KG1 (cell line): ENCODE measurements at regions not wholly inside any gene's neighbourhood (a gene's known extent, or its start where the extent isn't known, plus 50 kb on each side); places are given as distances from the start of the nearest gene placed in this dataset.
"Not testable (repeated sequence)": the region's sequence is repeated elsewhere in the genome, so short reads cannot be mapped to it uniquely, and the experiment has no call there.

Experiments used
- DNase-seq: peaks from one replicate; lab custom pipeline; 2025; lab: John Stamatoyannopoulos, UW

GRCh38 chr3:164460851-164461250 is 617.4 kb downstream of the SI start:
- DNase-seq = no peak

- no peak for DNase-seq
Measured at GRCh38 chr3:164459521-164460151, 618.7 kb downstream of the SI start.

DNA sequence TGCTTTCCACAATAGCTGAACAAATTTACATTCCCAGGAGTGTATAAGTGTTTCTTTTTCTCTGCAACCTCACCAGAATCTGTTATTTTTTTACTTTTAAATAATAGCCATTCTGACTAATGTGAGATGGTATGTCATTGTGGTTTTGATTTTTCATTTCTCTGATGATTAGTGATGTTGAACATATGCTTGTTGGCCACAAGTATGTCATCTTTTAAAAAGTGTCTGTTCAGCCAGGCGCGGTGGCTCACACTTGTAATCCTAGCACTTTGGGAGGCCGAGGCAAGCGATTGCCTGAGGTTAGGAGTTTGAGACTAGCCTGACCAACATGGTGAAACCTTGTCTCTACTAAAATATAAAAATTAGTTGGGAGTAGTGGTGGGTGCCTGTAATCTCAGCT is 619.3 kb downstream of the SI start:
- no peak for DNase-seq

GRCh38 chr3:164453714-164454113 is 624.6 kb downstream of the SI start:
- no peak for DNase-seq

DNA sequence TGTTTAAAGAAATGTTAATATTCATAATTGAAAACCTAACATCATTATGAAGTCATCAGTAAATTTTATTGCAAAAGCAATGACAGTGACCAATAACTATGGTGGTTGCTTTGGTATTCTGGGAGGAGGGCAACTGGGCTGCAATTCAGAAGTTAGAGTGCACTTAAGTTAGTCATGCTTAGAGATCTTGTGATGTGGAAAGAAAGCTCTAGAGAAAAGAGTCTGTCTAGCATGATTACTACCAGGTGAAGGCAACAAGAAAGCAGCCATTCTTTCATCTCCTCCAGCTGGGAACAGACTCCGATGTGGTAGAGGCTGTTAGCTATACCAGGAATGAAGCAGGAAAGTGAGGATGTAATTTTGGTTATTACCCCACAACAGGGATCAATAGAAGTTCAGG is 625.6 kb downstream of the SI start:
- no peak for DNase-seq

- no peak for DNase-seq
Measured at GRCh38 chr3:164451072-164451910, 627.0 kb downstream of the SI start.

DNA sequence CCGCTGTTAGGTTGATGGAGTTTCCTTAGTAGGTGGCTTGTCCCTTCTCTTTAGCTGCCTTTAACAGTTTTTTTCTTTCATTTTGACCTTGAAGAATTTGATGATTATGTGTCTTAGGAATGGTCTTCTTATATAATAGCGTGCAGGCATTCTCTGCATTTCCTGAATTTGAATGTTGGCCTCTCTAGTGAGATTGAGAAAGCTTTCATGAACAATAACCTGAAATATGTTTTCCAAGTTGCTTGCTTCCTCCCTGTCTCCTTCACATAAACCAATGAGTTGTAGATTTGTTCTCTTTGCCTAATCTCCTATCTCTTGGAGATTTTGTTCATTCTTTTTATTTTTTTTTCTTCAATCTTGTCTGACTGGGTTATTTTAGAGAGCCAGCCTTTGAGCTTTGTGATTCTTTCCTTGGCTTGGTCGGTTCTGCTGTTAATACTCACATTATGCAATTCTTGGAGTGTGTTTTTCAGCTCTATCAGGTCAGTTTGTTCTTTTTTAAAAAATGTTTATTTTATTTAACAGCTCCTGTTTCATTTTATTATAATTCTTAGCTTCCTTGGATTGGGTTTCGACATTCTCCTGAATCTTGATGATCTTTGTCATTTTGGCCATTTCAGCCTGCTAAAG is 627.9 kb downstream of the SI start:
- no peak for DNase-seq

- DNase-seq = no peak
Measured at GRCh38 chr3:164419220-164419619, 659.1 kb downstream of the SI start.

DNA sequence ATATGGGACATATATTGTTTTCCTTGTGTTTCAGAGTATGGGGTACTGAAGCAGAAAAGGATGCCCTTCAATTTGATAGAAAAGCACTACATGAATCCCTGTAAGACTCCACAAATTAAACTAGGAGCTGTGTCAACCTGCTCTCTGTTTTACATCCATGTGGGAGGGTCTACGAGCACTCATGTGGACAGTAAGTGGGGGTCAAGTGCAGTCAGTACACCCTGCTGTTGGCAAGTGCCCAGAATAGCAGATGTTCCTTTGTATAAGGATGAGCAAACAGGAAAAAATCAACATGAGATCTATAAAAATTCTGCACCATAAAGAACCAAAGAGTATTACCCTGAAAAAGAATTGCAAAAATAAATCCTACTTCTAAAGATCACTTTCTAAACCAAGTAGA is 659.9 kb downstream of the SI start:
- DNase-seq = no peak

- DNase-seq = no peak
Measured at GRCh38 chr3:164417955-164418354, 660.3 kb downstream of the SI start.

GRCh38 chr3:164416491-164417222 is 661.6 kb downstream of the SI start:
- no peak for DNase-seq

GRCh38 chr3:164408326-164408725 is 670.0 kb downstream of the SI start:
- DNase-seq = no peak

DNA sequence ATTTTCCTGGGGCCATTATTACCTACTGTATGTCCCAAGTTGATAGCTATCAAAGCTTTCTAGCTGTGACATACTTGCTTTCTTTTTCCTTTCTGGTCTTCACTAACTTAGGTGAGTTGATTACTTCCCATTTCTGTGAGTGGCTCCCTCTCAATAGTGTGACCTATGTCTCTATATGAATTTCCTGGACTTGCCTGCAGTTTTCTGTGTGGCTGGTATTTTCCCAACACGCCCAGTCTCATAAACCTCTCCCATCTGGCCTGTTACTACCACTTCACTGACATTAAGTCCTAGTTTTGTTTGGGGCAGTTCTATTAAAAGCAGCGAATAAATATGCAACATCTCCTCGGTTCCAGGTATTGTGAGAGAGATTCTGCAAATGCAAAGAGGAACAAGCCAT is 671.2 kb downstream of the SI start:
- no peak for DNase-seq

DNA sequence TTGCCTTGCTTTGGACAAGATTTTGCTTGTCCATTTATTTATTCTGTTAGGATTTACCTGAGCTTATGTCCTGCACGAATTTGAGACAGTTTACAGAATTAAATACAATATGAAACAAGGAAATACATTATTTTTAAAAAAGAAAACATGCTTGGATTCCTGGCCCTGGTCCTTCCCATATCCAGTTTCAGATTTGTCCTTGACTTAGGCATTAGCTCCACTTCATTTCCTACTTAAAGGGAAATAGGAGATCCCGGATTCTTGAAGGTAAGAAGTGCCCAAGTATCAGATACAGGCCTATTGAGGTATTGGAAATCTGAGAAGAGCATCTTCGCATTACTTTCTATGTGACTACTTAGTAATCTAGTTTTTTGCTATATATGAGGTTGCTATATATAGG is 672.0 kb downstream of the SI start:
- DNase-seq = no peak

- no peak for DNase-seq
Measured at GRCh38 chr3:164401923-164402322, 676.4 kb downstream of the SI start.

DNA sequence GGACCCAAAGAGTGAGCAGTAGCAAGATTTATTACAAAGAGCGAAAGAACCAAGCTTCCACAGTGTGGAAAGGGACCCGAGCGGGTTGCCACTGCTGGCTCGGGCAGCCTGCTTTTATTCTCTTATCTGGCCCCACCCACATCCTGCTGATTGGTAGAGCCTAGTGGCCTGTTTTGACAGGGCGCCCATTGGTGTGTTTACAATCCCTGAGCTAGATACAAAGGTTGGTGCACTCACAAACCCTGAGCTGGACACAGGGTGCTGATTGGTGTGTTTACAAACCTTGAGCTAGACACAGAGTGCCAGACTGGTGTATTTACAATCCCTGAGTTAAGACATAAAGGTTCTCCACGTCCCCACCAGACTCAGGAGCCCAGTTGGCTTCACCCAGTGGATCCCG is 676.9 kb downstream of the SI start:
- not testable (repeated sequence) for DNase-seq

- DNase-seq = no peak
Measured at GRCh38 chr3:164397462-164397861, 680.8 kb downstream of the SI start.

- DNase-seq = no peak
Measured at GRCh38 chr3:164393171-164393570, 685.1 kb downstream of the SI start.

DNA sequence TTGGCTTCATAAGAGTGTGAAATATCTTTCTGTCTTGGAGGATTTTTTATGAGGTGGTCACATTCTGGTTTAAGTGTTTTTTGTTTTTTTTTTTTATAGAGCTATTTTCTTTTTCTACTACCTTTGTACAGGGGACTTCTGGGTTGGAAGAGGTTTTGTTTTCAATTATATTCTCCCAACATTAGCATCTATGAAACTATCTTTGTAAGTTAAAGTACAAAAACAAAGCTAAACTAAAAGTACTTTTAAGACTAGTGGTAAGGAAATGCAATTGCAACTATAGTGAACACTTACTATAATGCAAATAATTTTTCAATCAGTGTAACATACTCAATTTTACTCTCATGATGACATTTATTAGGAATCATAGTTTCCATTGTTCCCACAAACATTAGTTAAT is 688.2 kb downstream of the SI start:
- DNase-seq = no peak

DNA sequence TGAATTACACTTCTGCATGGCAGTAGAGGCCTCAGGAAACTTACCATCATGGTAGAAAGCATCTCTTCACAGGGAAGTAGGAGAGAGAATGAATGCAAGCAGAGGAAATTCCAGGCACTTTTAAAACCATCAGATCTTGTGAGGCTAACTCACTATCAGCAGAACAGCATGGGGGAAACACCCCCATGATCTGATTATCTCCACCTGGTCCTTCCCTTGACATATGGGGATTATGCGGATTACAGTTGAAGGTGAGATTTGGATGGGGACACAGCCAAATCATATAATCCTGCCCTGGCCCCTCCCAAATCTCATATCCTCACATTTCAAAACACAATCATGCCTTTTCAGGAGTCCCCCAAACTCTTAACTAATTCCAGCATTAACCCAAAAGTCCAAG is 691.1 kb downstream of the SI start:
- no peak for DNase-seq

DNA sequence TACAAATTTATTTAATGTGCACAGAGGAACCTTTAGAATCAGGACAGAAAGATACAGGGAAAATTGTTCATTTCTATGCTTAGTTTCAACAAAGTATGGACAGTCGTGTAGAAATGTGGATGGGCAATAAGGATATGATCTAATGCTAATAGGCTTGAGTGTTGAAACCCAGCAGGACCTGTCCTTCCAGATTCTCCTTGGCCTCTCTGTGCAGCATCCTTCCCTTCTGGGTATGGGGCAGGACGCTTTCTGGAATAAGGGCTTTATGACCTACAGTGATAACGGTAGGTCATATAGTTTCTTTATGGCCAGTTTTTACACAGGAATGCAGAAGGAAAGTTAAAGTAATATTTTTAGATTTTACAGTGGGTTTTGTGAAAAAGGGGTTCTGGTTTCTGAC is 698.1 kb downstream of the SI start:
- DNase-seq = no peak

- no peak for DNase-seq
Measured at GRCh38 chr3:164377466-164377865, 700.8 kb downstream of the SI start.

DNA sequence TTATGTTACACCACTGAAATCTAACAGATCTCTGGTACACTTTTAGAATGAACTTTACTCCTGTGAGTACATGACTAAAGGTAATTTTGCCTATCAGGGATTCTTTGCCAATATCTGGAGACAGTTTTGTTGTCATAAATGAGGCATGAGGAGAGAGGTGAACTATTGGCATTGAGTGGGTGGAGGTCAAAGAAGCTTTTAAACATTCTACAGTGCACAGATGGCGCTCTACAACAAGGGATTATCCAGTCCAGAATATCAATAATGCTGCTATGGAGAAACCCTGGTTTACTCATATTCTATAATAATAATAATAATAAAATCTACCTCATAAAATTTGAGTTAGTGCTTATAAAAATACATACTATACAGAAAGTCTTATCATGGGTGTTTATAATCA is 702.3 kb downstream of the SI start:
- no peak for DNase-seq
